ENCODE measurements at regions not wholly inside any gene's neighbourhood (a gene's known extent, or its start where the extent isn't known, plus 50 kb on each side); places are given as distances from the start of the nearest gene placed in this dataset.

DNA sequence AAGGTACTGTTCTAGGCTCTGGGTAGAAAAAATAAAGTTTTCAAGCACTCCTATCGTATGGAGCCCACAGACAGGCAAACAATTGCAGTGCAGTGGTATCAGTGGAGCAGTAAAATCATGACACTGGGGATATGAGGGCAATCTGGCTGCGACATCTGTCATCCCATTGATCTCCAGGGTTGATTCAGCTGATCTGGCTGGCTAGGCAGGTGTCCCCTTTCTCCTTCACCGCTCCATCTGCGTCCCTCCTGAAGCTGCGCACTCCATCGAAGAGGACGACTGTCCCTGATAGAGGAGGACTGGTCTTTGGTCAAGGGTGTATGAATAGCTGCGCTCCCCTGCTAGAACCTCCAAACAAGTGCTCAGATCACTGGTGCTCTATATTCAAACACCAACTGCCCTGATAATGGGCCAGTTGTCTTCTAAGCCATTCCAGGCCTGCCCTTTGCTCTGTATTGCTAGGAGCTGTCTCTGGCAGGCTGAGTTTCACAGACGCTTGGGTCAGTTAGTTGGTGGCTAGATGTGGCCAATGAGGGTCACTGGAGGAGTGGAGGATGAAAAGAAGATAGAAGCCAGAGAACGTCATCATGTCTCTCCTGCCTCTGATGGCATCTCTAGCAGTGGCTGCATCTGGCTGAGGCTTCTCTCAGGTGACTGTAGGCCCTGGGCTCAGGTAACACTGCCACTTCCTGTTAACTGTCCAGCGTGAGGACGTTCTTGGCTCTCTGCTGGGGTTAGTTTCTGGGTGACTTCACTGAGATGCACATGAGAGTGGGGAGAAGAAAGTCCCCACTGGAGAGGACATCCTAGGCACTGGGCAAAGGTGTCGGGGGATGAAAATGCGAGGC, 205.0 kb upstream of the FOXN3 start:
- Histone ChIP-seq H3K36me3 (ENCODE audit: insufficient read depth, low read length) (no peaks in the 10 kb centered on the region), H3K9me3 (ENCODE audit: control insufficient read depth, insufficient read depth, low read length) (no peaks in the 10 kb centered on the region; the same call in 1 of the 2 replicates), H3K9ac (ENCODE audit: low read depth, low read length) (no peak overlapping the region), H3K4me1 (ENCODE audit: insufficient read depth, low read length) (peaks cover 30% of the 10 kb centered on the region)

DNA sequence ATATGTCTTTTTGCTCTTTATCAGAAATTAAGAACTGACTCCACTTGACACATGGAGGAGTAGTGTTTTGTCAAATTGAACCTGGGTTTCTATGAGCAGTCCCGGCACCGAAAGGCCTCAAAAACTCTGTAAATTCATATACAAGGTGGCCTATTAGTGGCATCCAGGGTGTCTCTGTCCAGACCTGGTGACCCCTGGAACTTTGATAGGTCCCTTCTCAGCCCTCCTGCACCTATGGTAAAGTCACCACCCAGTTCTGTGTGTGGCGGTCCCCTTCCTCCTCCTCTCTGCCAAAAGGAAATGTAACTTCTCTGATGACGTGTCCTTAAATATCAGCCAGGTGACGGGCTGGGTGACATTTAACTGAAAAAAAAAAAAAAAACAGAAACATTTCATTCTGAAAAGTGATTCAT, 204.0 kb upstream of the FOXN3 start:
- Histone ChIP-seq H3K36me3 (ENCODE audit: insufficient read depth, low read length) (no peaks in the 10 kb centered on the region), H3K9me3 (ENCODE audit: control insufficient read depth, insufficient read depth, low read length) (no peaks in the 10 kb centered on the region), H3K9ac (ENCODE audit: low read depth, low read length) (no peak overlapping the region), H3K4me1 (ENCODE audit: insufficient read depth, low read length) (peaks cover 34% of the 10 kb centered on the region)

DNA sequence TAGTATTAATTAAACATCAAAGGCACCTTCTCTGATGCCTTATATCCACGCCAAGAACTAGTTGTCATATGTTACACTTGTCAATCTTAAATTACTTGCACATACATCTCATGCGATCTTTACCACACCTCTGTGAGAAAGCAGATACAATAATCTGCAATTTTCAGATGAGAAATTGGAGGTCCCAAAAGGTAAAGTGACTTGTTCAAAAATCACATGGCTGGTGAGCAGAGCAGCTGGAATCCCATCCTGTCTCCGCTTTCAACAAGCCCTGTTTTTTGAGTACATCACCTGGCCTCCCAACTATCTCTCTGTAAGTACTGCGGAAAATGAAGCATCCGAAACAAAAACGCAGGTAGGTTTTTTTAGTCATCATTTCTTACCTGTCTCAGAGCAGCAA, 203.4 kb upstream of the FOXN3 start:
- H3K4me1 ChIP-seq (ENCODE audit: insufficient read depth, low read length), result peaks cover 33% of the 10 kb centered on the region
- no peaks in the 10 kb centered on the region for H3K36me3 ChIP-seq (ENCODE audit: insufficient read depth, low read length)
- no peak overlapping the region for H3K9ac ChIP-seq (ENCODE audit: low read depth, low read length)
- H3K9me3 ChIP-seq (ENCODE audit: control insufficient read depth, insufficient read depth, low read length), result no peaks in the 10 kb centered on the region

- H3K36me3 ChIP-seq (ENCODE audit: insufficient read depth, low read length), result no peaks in the 10 kb centered on the region
- H3K4me1 ChIP-seq (ENCODE audit: insufficient read depth, low read length), result peaks cover 34% of the 10 kb centered on the region
- H3K9me3 ChIP-seq (ENCODE audit: control insufficient read depth, insufficient read depth, low read length), result no peaks in the 10 kb centered on the region
- H3K9ac ChIP-seq (ENCODE audit: low read depth, low read length), result peak overlapping the region; percentile 79
Measured at GRCh38 chr14:89619596-89619995, 202.6 kb upstream of the FOXN3 start.

DNA sequence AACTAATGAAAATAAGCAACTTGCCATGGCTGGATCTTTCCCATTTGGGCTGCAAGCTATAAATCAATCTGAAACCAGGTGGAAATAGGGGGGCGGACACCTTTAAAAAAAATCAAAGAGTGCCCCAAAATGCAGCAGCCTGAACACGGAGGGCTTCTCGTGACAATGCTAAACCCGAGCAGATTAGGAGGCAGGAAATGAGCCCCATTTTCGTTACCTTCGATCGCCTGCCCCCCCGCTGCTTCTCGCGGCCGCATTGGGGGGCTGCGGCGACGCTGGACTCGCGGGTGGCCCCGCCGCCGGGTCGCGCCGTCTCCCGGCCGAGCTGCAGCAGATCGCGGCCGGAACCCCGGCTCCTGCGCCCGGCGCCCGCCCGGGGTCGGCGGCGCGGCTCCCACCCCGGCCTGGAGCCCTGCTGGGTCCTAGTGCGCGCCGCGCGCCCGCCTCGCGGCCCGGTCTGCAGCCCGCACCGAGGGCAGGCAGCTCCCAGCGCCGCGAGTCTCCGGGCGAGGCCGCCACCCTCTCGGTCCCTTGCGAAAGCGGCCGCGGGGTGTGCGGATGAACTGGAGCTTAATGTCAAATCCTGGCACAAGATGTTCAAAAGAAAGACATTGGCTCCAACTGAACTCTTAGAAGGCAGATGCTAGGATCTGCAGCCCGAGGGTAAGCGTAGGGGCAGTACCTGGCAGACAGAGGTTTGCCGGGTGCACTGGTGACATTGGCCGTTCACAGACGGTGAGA, 201.9 kb upstream of the FOXN3 start:
- H3K36me3 ChIP-seq (ENCODE audit: insufficient read depth, low read length), result no peaks in the 10 kb centered on the region
- peaks cover 40% of the 10 kb centered on the region for H3K4me1 ChIP-seq (ENCODE audit: insufficient read depth, low read length)
- no peaks in the 10 kb centered on the region for H3K9me3 ChIP-seq (ENCODE audit: control insufficient read depth, insufficient read depth, low read length)
- peak overlapping the region; percentile 79 for H3K9ac ChIP-seq (ENCODE audit: low read depth, low read length)

GRCh38 chr14:89618330-89618708, 201.3 kb upstream of the FOXN3 start:
- peak overlapping the region; percentile 79 for H3K9ac ChIP-seq (ENCODE audit: low read depth, low read length)
- no peaks in the 10 kb centered on the region for H3K9me3 ChIP-seq (ENCODE audit: control insufficient read depth, insufficient read depth, low read length)
- no peaks in the 10 kb centered on the region for H3K36me3 ChIP-seq (ENCODE audit: insufficient read depth, low read length)
- peaks cover 47% of the 10 kb centered on the region for H3K4me1 ChIP-seq (ENCODE audit: insufficient read depth, low read length)

DNA sequence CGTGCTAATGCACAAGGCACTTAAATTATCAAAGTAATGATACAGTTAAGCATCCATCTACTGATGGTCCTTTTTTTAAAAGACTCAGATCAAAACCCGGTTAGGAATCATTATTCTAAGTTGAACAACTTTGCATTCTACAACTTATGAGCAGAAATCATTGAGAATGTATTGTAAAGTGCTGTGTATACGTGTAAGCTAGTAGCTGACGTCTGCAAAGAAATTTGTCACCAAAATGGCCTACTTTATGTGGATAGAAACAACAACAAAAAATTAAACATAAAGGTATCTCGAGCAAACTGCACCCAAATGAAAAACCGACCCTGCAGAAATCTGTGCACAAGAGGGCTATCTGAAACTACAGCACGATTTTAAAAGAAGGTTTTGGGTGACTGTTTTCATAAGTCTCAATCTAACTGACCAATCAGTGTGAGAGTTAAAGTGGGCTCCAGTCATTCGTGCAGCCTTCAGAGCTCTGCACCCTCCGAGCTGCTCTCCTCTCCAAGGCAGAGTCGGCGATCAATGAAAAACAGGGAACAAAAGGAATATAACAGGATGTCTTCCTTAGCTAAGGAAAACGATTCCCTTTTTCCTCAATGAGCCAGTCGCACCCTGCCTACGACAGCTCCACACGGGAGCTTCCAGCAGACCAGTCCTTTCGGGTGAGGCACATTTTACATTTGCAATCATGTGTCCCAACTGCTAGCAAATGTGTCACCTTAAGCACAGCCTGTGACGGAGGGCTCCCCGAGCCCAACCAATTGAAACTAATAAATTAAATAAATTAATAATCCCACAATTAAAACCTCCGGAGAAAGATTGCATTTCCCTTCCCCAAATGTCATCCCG, 200.7 kb upstream of the FOXN3 start:
- Histone ChIP-seq H3K9me3 (ENCODE audit: control insufficient read depth, insufficient read depth, low read length) (no peaks in the 10 kb centered on the region), H3K36me3 (ENCODE audit: insufficient read depth, low read length) (no peaks in the 10 kb centered on the region), H3K4me1 (ENCODE audit: insufficient read depth, low read length) (peaks cover 50% of the 10 kb centered on the region), H3K9ac (ENCODE audit: low read depth, low read length) (peak overlapping the region; percentile 79)

DNA sequence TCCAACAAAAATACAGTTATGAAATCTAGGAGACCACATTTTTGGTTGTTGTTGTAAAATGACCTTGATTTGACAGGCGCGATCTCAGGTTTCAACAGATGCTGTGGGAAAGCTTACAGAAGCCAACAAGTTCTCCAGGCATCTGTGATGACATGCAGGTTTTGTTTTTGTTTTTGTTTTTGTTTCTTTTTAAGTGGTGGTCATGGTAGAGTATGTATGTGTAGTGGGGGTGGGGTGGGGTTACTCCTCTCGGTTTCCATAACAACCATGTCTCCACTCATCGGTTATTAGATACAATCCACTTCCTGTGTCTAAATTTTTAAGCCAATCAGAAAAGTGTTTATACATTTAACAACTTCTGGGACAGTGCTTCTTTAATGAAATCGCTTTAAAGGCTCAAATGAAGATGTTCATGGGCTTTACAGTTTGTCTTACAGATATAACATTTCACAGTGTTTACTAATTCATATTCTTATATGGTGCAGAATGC, 199.9 kb upstream of the FOXN3 start:
- Histone ChIP-seq H3K9me3 (ENCODE audit: control insufficient read depth, insufficient read depth, low read length) (no peaks in the 10 kb centered on the region), H3K9ac (ENCODE audit: low read depth, low read length) (peak overlapping the region; percentile 79), H3K4me1 (ENCODE audit: insufficient read depth, low read length) (peaks cover 44% of the 10 kb centered on the region)

GRCh38 chr14:89616425-89616824, 199.4 kb upstream of the FOXN3 start:
- H3K36me3 ChIP-seq (ENCODE audit: insufficient read depth, low read length), result no peaks in the 10 kb centered on the region
- peak overlapping the region; percentile 79; the same call in 1 of the 2 replicates for H3K9ac ChIP-seq (ENCODE audit: low read depth, low read length)
- H3K4me1 ChIP-seq (ENCODE audit: insufficient read depth, low read length), result peaks cover 43% of the 10 kb centered on the region
- no peaks in the 10 kb centered on the region for H3K9me3 ChIP-seq (ENCODE audit: control insufficient read depth, insufficient read depth, low read length)

More for the DNA sequence above, 199.9 kb upstream of the FOXN3 start:
- H3K36me3 ChIP-seq (ENCODE audit: insufficient read depth, low read length), result no peaks in the 10 kb centered on the region

GRCh38 chr14:89615421-89615820, 198.4 kb upstream of the FOXN3 start:
- H3K4me1 ChIP-seq (ENCODE audit: insufficient read depth, low read length), result peaks cover 36% of the 10 kb centered on the region
- H3K9ac ChIP-seq (ENCODE audit: low read depth, low read length), result no peak overlapping the region
- no peaks in the 10 kb centered on the region for H3K36me3 ChIP-seq (ENCODE audit: insufficient read depth, low read length)
- H3K9me3 ChIP-seq (ENCODE audit: control insufficient read depth, insufficient read depth, low read length), result no peaks in the 10 kb centered on the region

DNA sequence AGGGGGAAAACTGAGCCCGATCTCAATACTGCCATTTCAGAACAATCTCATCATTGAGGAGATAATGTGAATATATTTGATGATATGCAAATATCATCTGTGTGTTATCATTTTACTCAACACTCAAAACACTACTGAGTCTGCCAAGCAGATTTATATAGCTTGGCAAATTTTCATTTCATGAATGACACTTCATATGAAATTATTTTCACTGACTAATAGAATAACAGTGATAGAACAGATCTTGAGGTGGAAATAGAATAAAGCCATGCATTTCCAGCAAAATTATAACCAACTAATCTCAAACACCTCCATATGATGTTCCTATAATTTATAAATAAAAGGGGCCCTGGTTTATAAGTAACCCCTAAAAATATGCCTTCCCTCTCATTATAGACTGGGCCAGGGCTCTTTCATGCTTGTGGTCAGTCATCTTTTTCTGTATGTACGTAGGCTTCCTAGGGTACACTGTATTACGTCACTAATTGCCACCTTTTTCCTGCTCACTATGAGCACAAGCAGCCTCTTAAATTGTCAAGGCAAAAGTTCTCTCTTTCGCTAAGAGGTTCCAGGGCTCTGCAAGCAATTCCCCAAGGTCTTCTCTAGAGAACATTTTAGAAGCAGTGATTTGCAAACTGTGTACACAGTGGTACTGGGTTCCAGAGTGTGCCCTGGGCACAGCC, 197.1 kb upstream of the FOXN3 start:
- no peaks in the 10 kb centered on the region for H3K36me3 ChIP-seq (ENCODE audit: insufficient read depth, low read length)
- H3K9ac ChIP-seq (ENCODE audit: low read depth, low read length), result no peak overlapping the region; the same call in 1 of the 2 replicates
- peaks cover 29% of the 10 kb centered on the region for H3K4me1 ChIP-seq (ENCODE audit: insufficient read depth, low read length)
- H3K9me3 ChIP-seq (ENCODE audit: control insufficient read depth, insufficient read depth, low read length), result no peaks in the 10 kb centered on the region

- H3K4me1 ChIP-seq (ENCODE audit: insufficient read depth, low read length), result peaks cover 29% of the 10 kb centered on the region
- H3K9me3 ChIP-seq (ENCODE audit: control insufficient read depth, insufficient read depth, low read length), result no peaks in the 10 kb centered on the region
- no peaks in the 10 kb centered on the region for H3K36me3 ChIP-seq (ENCODE audit: insufficient read depth, low read length)
- H3K9ac ChIP-seq (ENCODE audit: low read depth, low read length), result no peak overlapping the region
Measured at GRCh38 chr14:89613260-89614008, 196.4 kb upstream of the FOXN3 start.

DNA sequence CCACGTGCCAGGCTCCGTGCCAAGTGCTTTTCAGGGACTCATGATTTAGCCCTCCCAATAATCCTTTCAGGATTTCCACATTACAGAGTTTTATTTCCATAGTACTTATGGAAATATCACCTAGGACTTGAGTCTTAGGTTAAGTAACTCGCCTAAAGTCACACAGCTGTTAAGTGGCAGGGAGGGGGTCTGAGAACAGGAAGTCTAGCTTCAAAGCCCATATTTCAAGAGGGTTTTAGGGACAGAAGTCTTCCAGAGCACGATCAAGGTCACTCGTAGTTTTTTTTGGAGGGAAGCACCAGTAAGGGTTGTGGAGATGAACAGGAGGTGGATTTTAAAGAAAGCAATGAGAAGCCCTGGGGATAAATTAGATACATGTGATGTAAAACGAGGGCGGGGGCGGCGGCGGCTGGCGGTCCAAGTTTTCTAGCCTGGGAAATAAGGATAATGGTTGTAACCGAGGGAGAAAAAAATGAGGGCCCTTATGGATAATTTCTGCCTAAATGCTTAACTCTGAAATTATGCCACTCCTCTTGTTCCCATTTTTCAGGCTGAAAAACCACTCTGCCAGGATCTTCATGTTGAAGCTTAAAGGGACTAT, 192.6 kb upstream of the FOXN3 start:
- no peaks in the 10 kb centered on the region for H3K36me3 ChIP-seq (ENCODE audit: insufficient read depth, low read length)
- peaks cover 19% of the 10 kb centered on the region for H3K4me1 ChIP-seq (ENCODE audit: insufficient read depth, low read length)
- H3K9me3 ChIP-seq (ENCODE audit: control insufficient read depth, insufficient read depth, low read length), result no peaks in the 10 kb centered on the region
- no peak overlapping the region for H3K9ac ChIP-seq (ENCODE audit: low read depth, low read length)
